H1 (cell line): ENCODE measurements at regions not wholly inside any gene's neighbourhood (a gene's known extent, or its start where the extent isn't known, plus 50 kb on each side); places are given as distances from the start of the nearest gene placed in this dataset.

ENCODE experiments used
- ASH2L ChIP-seq: fragments of 200-600, 300-600 bp; sonication (generic); IDR thresholded peaks from one replicate; pipeline ENCODE4 v1.7.1; 2017; ENCODE audit warnings: low read length
- BRCA1 ChIP-seq: IDR thresholded peaks from 2 replicates; pipeline ENCODE4 v1.6.1; 2012; ENCODE audit warnings: low read depth, low read length, improper control_type of control experiment
- CHD1 ChIP-seq: IDR thresholded peaks from 2 replicates; pipeline ENCODE4 v1.6.1; 2012; ENCODE audit warnings: low read depth, low read length, improper control_type of control experiment
- CHD2 ChIP-seq: IDR thresholded peaks from 2 replicates; pipeline ENCODE4 v1.6.1; 2012; ENCODE audit warnings: low read length, improper control_type of control experiment
- CHD7 ChIP-seq: fragments of 300-600 bp; sonication (generic); IDR thresholded peaks from 2 replicates; pipeline ENCODE4 v1.7.1; 2012; ENCODE audit warnings: low read length, moderate library complexity, mild to moderate bottlenecking, inconsistent platforms; ENCODE audit not compliant: insufficient replicate concordance
- EP300 ChIP-seq, 2 experiments: IDR thresholded peaks; 1 replicate in 1 of 2; 2 replicates in 1 of 2; pipeline ENCODE4 v1.6.1; 2011 to 2012; ENCODE audit warnings: low read depth in 2 of 2, low read length in 2 of 2, mild to moderate bottlenecking in 2 of 2, borderline replicate concordance in 1 of 2, inconsistent platforms in 1 of 2, moderate library complexity in 1 of 2
- RBBP5 ChIP-seq: IDR thresholded peaks from 2 replicates; pipeline ENCODE4 v1.7.1; 2012; ENCODE audit warnings: low read depth, mild to moderate bottlenecking, inconsistent platforms, low read length, moderate library complexity, borderline replicate concordance
- RXRA ChIP-seq: IDR thresholded peaks from 2 replicates; pipeline ENCODE4 v1.6.1; 2011; ENCODE audit warnings: low read depth, mild to moderate bottlenecking, low read length, moderate library complexity; ENCODE audit not compliant: insufficient read depth
- TBP ChIP-seq: IDR thresholded peaks from 2 replicates; pipeline ENCODE4 v1.6.1; 2011; ENCODE audit warnings: low read depth, low read length, improper control_type of control experiment

DNA sequence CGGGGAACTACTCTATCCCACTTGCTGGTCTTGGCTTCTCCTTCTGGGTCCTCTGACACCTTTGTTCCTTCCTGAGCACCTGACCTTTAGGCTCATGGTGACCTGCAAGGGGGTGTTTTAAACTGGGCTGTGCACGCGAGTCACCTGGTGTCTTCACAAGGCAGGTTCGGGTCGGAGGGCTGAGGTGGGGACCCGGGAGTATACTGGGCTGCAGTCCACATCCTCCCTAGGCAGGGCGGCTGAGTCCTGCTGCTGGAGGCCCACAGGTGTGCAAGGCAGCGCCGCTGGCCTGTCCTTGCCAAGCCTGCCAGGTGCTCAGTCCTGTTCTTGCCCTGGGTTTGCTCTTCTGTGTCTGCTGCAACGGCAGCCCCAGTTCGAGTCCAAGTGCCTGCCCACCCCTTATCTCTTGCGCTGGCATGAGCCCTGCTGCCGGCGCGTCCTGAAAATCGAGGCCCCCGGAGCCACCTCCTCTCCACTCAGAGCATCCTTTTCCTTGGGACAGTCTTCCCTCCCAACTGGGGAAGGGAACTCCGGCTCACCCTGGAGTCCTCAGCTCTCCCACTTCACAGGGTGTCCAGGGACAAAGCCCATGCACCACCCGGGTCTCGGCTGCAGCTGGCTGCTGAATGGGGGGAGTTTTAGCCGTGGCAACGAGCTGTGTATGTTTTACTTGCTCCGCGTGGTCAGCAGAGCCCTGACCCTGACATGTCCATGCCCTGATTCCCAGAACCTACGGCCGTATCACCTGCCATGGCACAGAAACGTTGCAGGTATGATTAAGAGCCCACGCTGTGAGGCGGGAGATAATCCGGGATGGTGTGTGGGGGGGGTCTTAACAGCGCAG lies 193.5 kb downstream of the TEX29 start (continued):
- TF ChIP-seq RBBP5 (no peak), EP300 (IDR thresholded peaks at IDR 0.05; ENCODE audit: borderline replicate concordance in 1 of 2, low read depth in 2 of 2, low read length in 2 of 2) (no peak), TBP (no peak), CHD1 (no peak), BRCA1 (no peak), RXRA (no peak), CHD2 (no peak), CHD7 (no peak), ASH2L (no peak)
